Activated CD8-positive, alpha-beta T cell treated with anti-CD3 and anti-CD28 coated beads for 36 hours (primary cell): ENCODE measurements at regions not wholly inside any gene's neighbourhood (a gene's known extent, or its start where the extent isn't known, plus 50 kb on each side); places are given as distances from the start of the nearest gene placed in this dataset.

Source experiments
- ATAC-seq: fragments of 200-7000 bp; cut with Tn5 transposase; one replicate; pipeline ENCODE4 v1.10.0; 2021; ENCODE audit warnings: mild to moderate bottlenecking, moderate library complexity
- CTCF ChIA-PET: fragments of 350-600 bp; sonication (Branson Sonifier 250); formaldehyde crosslinking; loops from one replicate; lab custom pipeline; 2021; ENCODE audit warnings: antibody characterized with exemption; lab: Charles Lee
- POLR2A ChIA-PET: fragments of 350-600 bp; sonication (Branson Sonifier 250); formaldehyde crosslinking; loops from one replicate; lab custom pipeline; 2021; ENCODE audit warnings: antibody characterized with exemption; lab: Charles Lee
- DNase-seq: peaks from one replicate; pipeline ENCODE4 v3.0.0-alpha.2; 2020
- H3K27ac Mint-ChIP-seq: one replicate; pipeline ENCODE4 v1.8.0; 2021; ENCODE audit warnings: mild to moderate bottlenecking, mixed read lengths
- H3K27me3 Mint-ChIP-seq: one replicate; pipeline ENCODE4 v1.8.0; 2021; ENCODE audit warnings: mixed read lengths
- H3K36me3 Mint-ChIP-seq: one replicate; pipeline ENCODE4 v1.8.0; 2021; ENCODE audit warnings: low read depth, mixed read lengths
- H3K4me1 Mint-ChIP-seq: one replicate; pipeline ENCODE4 v1.8.0; 2021; ENCODE audit warnings: low read depth, mixed read lengths
- H3K4me3 Mint-ChIP-seq: one replicate; pipeline ENCODE4 v1.8.0; 2021; ENCODE audit warnings: mild to moderate bottlenecking, moderate library complexity, mixed read lengths
- H3K9me3 Mint-ChIP-seq: one replicate; pipeline ENCODE4 v1.8.0; 2021; ENCODE audit warnings: mixed read lengths
- intact Hi-C: fragments of 100-400 bp; cut with micrococcal nuclease; formaldehyde crosslinking; loops from one replicate; pipeline ENCODE4 v1.10.0; 2022
- TF ChIP-seq, protein P1 (sequence below): fragments of 200-600 bp; IDR thresholded peaks from one replicate; pipeline ENCODE4 v1.8.0; 2022; ENCODE audit warnings: antibody characterized with exemption, mild to moderate bottlenecking

DNA sequence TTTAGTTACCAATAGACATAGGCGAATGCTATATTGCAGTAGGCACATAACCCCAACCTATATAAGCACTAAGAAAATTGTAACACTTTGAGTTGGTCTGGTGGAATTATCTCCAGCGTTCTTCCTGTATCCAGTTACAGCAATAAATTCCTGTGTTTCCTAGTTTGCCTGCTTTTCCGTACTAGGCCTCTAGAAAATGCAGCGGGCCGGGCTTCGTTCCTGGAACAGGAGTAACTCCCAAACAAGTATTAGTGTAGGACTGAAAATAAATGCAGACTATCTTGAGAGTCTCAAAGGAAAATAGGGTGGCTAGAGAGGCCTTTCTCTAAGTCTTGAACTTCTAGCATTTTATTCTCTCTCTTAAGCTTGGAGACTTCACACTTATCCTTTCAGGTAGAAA is 159.8 kb downstream of the OR13H1 start:
- ChIA-PET POLR2A (no interaction called here), CTCF (interaction anchor here (1.0 kb wide), 1 partner anchor 54 kb away, joined by 3 read pairs; no protein-coding TSS in a partner anchor)
- no peak overlapping the region for H3K4me3 Mint-ChIP-seq
- no peaks in the 10 kb centered on the region for H3K9me3 Mint-ChIP-seq
- no peak for DNase-seq
- intact Hi-C loops: no loop called here
- H3K36me3 Mint-ChIP-seq: no peaks in the 10 kb centered on the region
- TF ChIP-seq, protein P1, sequence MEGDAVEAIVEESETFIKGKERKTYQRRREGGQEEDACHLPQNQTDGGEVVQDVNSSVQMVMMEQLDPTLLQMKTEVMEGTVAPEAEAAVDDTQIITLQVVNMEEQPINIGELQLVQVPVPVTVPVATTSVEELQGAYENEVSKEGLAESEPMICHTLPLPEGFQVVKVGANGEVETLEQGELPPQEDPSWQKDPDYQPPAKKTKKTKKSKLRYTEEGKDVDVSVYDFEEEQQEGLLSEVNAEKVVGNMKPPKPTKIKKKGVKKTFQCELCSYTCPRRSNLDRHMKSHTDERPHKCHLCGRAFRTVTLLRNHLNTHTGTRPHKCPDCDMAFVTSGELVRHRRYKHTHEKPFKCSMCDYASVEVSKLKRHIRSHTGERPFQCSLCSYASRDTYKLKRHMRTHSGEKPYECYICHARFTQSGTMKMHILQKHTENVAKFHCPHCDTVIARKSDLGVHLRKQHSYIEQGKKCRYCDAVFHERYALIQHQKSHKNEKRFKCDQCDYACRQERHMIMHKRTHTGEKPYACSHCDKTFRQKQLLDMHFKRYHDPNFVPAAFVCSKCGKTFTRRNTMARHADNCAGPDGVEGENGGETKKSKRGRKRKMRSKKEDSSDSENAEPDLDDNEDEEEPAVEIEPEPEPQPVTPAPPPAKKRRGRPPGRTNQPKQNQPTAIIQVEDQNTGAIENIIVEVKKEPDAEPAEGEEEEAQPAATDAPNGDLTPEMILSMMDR: no peak
- ATAC-seq: no peak
- H3K27me3 Mint-ChIP-seq: no peaks in the 10 kb centered on the region
- H3K27ac Mint-ChIP-seq: no peak overlapping the region
- H3K4me1 Mint-ChIP-seq: no peaks in the 10 kb centered on the region

DNA sequence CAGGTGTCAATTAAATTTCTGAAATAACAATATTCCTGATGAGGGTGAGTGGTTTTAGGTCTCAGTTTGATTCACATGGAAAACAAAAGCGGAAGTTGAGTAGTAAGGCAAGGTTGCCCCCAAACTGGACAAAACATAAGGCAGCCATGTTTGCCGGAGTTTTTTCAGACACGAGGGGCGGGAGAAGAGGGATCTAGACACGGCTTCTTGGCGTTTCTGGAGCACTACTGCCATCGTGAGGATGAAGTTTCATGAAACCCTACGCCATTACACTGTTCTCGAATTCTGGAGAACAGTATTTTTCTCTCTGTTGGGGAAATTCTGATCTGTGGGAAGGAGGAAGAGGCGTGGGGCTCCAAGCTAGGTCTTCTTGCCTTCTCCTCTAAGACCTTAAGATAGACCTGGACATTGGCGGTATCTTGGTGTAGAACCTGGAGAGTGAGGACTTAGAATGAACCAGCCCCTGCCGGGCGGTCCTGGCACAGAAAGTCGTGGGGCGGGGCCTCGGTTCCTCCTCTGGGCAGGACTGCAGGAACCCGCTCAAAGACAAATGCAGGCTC is 160.3 kb downstream of the OR13H1 start:
- CTCF ChIA-PET: no interaction called here
- DNase-seq: no peak
- no peaks in the 10 kb centered on the region for H3K36me3 Mint-ChIP-seq
- ATAC-seq: no peak
- POLR2A ChIA-PET: no interaction called here
- TF ChIP-seq, protein P1: no peak
- H3K27me3 Mint-ChIP-seq: no peaks in the 10 kb centered on the region
- H3K4me1 Mint-ChIP-seq: no peaks in the 10 kb centered on the region
- intact Hi-C loops: no loop called here
- no peaks in the 10 kb centered on the region for H3K9me3 Mint-ChIP-seq
- H3K4me3 Mint-ChIP-seq: no peak overlapping the region
- no peak overlapping the region for H3K27ac Mint-ChIP-seq

DNA sequence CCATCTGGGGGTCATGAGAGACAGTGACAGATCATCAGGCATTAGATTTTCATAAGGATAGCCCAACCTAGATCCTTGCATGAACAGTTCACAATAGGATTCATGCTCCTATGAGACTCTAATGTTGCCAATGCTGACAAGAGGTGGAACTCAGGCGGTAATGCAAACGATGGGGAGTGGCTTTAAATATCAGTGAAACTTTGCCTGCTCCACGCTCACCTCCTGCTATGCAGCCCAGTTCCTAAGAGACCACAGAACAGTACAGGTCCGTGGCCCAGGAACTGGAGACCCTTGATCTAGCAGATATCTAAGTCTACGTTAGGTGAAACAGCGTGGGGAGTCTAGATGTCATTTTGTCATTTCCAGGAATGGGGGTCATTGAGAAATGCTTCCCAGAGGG is 165.7 kb downstream of the OR13H1 start:
- ATAC-seq: no peak
- Mint-ChIP-seq H3K9me3 (no peaks in the 10 kb centered on the region), H3K4me1 (no peaks in the 10 kb centered on the region), H3K27ac (no peak overlapping the region), H3K36me3 (no peaks in the 10 kb centered on the region), H3K4me3 (no peak overlapping the region), H3K27me3 (no peaks in the 10 kb centered on the region)
- TF ChIP-seq, protein P1: no peak
- ChIA-PET CTCF (interaction anchor here (1.1 kb wide), 1 partner anchor 7 kb away, joined by 3 read pairs; no protein-coding TSS in a partner anchor), POLR2A (no interaction called here)
- DNase-seq: no peak
- intact Hi-C loops: no loop called here

DNA sequence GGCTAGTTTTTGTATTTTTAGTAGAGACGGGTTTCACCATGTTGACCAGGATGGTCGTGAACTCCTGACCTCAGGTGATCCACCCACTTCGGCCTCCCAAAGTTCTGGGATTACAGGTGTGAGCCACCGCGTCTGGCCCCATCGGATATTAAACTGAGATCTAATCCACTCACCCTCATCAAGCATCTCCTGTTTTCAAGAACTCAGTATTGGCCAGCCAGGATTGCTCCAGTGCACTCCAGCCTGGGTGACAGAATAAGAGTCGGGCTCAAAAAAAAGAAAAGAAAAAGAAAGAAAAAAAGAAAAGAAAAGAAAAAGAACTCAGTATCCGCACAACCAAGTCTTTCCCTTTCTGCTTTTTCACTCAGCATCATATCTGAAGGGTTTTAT is 167.6 kb downstream of the OR13H1 start:
- Mint-ChIP-seq H3K27me3 (no peaks in the 10 kb centered on the region), H3K27ac (no peak overlapping the region), H3K4me1 (no peaks in the 10 kb centered on the region), H3K36me3 (no peaks in the 10 kb centered on the region), H3K4me3 (no peak overlapping the region), H3K9me3 (no peaks in the 10 kb centered on the region)
- ChIA-PET CTCF (no interaction called here), POLR2A (no interaction called here)
- DNase-seq (no peak), ATAC-seq (no peak)
- TF ChIP-seq, protein P1: no peak
- intact Hi-C loops: no loop called here

DNA sequence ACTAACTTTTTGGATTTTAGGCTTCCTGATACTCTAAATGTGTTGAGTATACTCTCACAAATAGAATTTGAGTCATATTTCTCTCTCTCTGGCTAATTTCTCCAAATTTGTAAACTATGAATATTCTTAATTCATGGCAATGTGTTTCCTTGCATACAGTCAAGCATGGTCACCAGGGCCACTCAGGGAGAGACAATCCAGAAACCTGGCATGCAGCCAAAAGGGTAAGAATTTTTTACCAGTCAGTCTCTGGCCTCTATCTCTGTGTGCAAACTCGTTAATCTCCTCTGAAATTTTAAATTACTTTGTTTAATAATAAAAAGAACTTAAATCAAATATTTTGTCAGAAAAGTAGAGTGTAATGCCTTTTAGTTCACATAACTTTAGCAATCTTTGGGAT is 179.8 kb downstream of the OR13H1 start:
- Mint-ChIP-seq H3K36me3 (peaks cover 7% of the 10 kb centered on the region), H3K27ac (no peak overlapping the region), H3K4me1 (no peaks in the 10 kb centered on the region), H3K27me3 (no peaks in the 10 kb centered on the region), H3K9me3 (peaks cover 11% of the 10 kb centered on the region), H3K4me3 (no peak overlapping the region)
- ChIA-PET CTCF (no interaction called here), POLR2A (no interaction called here)
- DNase-seq (no peak), ATAC-seq (no peak)
- intact Hi-C loops: no loop called here
- TF ChIP-seq, protein P1: no peak
